H1 (cell line): ENCODE measurements at regions not wholly inside any gene's neighbourhood (a gene's known extent, or its start where the extent isn't known, plus 50 kb on each side); places are given as distances from the start of the nearest gene placed in this dataset.

ENCODE experiments used
- BRCA1 ChIP-seq: IDR thresholded peaks from 2 replicates; pipeline ENCODE4 v1.6.1; 2012; ENCODE audit warnings: low read depth, low read length, improper control_type of control experiment
- E2F6 ChIP-seq: IDR thresholded peaks from 2 replicates; pipeline ENCODE4 v1.6.1; 2012; ENCODE audit warnings: inconsistent platforms
- EP300 ChIP-seq, 2 experiments: IDR thresholded peaks; 1 replicate in 1 of 2; 2 replicates in 1 of 2; pipeline ENCODE4 v1.6.1; 2011 to 2012; ENCODE audit warnings: low read depth in 2 of 2, low read length in 2 of 2, mild to moderate bottlenecking in 2 of 2, borderline replicate concordance in 1 of 2, inconsistent platforms in 1 of 2, moderate library complexity in 1 of 2
- EZH2 ChIP-seq: fragments of 200-600 bp; sonication (generic); IDR thresholded peaks from 2 replicates; pipeline ENCODE4 v1.7.1; 2012; ENCODE audit warnings: low read depth, mild to moderate bottlenecking, moderate library complexity, low read length, inconsistent platforms; ENCODE audit not compliant: severe bottlenecking
- JUND ChIP-seq: IDR thresholded peaks from 2 replicates; pipeline ENCODE4 v1.6.1; 2011; ENCODE audit warnings: mild to moderate bottlenecking, improper control_type of control experiment, low read length
- POLR2A ChIP-seq, 2 experiments: IDR thresholded peaks; 1 replicate in 1 of 2; 2 replicates in 1 of 2; pipeline ENCODE4 v1.6.1; 2011; ENCODE audit warnings: low read depth in 2 of 2, low read length in 2 of 2, mild to moderate bottlenecking in 2 of 2; ENCODE audit errors: control extremely low read depth in 1 of 2
- POLR2AphosphoS5 ChIP-seq: IDR thresholded peaks from 2 replicates; pipeline ENCODE4 v1.6.1; 2011; ENCODE audit warnings: low read depth, low read length
- RAD21 ChIP-seq, 2 experiments: IDR thresholded peaks in 1 of 2; conservative IDR thresholded peaks in 1 of 2; 2 replicates each; pipeline ENCODE4 v1.6.1; 2011; ENCODE audit warnings: low read depth in 2 of 2, low read length in 2 of 2, improper control_type of control experiment in 1 of 2, inconsistent platforms in 1 of 2, mild to moderate bottlenecking in 1 of 2, moderate library complexity in 1 of 2
- RNF2 ChIP-seq: fragments of 200-900, 300-1000 bp; sonication (generic); IDR thresholded peaks from 2 replicates; pipeline ENCODE4 v1.7.1; 2016; ENCODE audit warnings: borderline replicate concordance, low read depth, mild to moderate bottlenecking, antibody characterized with exemption, low read length; ENCODE audit not compliant: poor library complexity, severe bottlenecking; ENCODE audit errors: missing control alignments
- SIN3A ChIP-seq, 2 experiments: IDR thresholded peaks in 1 of 2; conservative IDR thresholded peaks in 1 of 2; 2 replicates each; pipeline ENCODE4 v1.6.1; 2011 to 2012; ENCODE audit warnings: low read length in 2 of 2, improper control_type of control experiment in 1 of 2, low read depth in 1 of 2, mild to moderate bottlenecking in 1 of 2
- USF2 ChIP-seq: IDR thresholded peaks from 2 replicates; pipeline ENCODE4 v1.6.1; 2011; ENCODE audit warnings: low read length, improper control_type of control experiment
- TF ChIP-seq, protein P1 (sequence below), 3 experiments: IDR thresholded peaks; 1 replicate in 2 of 3; 2 replicates in 1 of 3; pipeline versions ENCODE4 v1.5.1 to v1.6.1; 2011; ENCODE audit warnings: low read length in 3 of 3, mild to moderate bottlenecking in 3 of 3, inconsistent platforms in 2 of 3, low read depth in 1 of 3, moderate library complexity in 1 of 3; ENCODE audit not compliant: insufficient read depth in 1 of 3; ENCODE audit errors: control extremely low read depth in 1 of 3
- TF ChIP-seq, protein P2 (sequence below): IDR thresholded peaks from 2 replicates; pipeline ENCODE4 v1.6.1; 2012; ENCODE audit warnings: inconsistent platforms

DNA sequence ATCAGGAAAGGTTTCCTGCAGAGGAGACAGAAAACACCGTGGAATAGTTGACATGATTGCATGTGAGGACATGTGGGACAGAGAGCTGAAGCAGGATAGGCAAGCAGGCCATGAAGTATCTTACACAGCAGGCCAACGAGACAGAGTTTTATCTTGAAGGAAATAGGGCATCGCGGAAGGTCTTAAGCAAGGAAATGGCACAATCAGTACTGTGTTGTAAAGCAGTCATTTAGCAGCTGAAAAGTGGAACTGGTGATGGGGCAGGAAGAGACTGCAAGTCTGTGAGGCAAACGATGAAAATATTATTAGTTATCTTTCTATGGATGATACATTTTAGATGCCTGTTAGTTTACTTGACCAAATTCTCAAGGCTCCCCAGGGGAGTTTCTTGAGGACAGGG lies 535.1 kb downstream of the SOX2 start:
- TF ChIP-seq POLR2A (IDR thresholded peaks at IDR 0.05; ENCODE audit: control extremely low read depth in 1 of 2, low read depth in 2 of 2, low read length in 2 of 2): no peak
- no peak for TF ChIP-seq BRCA1
- TF ChIP-seq, protein P1, sequence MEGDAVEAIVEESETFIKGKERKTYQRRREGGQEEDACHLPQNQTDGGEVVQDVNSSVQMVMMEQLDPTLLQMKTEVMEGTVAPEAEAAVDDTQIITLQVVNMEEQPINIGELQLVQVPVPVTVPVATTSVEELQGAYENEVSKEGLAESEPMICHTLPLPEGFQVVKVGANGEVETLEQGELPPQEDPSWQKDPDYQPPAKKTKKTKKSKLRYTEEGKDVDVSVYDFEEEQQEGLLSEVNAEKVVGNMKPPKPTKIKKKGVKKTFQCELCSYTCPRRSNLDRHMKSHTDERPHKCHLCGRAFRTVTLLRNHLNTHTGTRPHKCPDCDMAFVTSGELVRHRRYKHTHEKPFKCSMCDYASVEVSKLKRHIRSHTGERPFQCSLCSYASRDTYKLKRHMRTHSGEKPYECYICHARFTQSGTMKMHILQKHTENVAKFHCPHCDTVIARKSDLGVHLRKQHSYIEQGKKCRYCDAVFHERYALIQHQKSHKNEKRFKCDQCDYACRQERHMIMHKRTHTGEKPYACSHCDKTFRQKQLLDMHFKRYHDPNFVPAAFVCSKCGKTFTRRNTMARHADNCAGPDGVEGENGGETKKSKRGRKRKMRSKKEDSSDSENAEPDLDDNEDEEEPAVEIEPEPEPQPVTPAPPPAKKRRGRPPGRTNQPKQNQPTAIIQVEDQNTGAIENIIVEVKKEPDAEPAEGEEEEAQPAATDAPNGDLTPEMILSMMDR (IDR thresholded peaks at IDR 0.05; ENCODE audit: control extremely low read depth in 1 of 3, insufficient read depth in 1 of 3, low read depth in 1 of 3, low read length in 3 of 3): no peak
- TF ChIP-seq, protein P2, sequence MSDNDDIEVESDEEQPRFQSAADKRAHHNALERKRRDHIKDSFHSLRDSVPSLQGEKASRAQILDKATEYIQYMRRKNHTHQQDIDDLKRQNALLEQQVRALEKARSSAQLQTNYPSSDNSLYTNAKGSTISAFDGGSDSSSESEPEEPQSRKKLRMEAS: no peak
- TF ChIP-seq JUND: no peak
- TF ChIP-seq SIN3A (conservative IDR thresholded peaks at IDR 0.05 in 1 of 2, IDR thresholded peaks at IDR 0.05 in 1 of 2; ENCODE audit: low read depth in 1 of 2, low read length in 2 of 2): no peak
- no peak for TF ChIP-seq EZH2
- no peak for TF ChIP-seq RAD21 (IDR thresholded peaks at IDR 0.05 in 1 of 2, conservative IDR thresholded peaks at IDR 0.05 in 1 of 2; ENCODE audit: low read depth in 2 of 2, low read length in 2 of 2)
- TF ChIP-seq E2F6: no peak
- TF ChIP-seq POLR2AphosphoS5: no peak
- TF ChIP-seq RNF2: no peak
- TF ChIP-seq EP300 (IDR thresholded peaks at IDR 0.05; ENCODE audit: borderline replicate concordance in 1 of 2, low read depth in 2 of 2, low read length in 2 of 2): no peak
- TF ChIP-seq USF2: no peak
